T-helper 22 cell (primary cell): ENCODE measurements at regions not wholly inside any gene's neighbourhood (a gene's known extent, or its start where the extent isn't known, plus 50 kb on each side); places are given as distances from the start of the nearest gene placed in this dataset.
"Not testable (repeated sequence)": the region's sequence is repeated elsewhere in the genome, so short reads cannot be mapped to it uniquely, and the experiment has no call there.

ENCODE experiments used
- DNase-seq: peaks from one replicate; pipeline ENCODE4 v3.0.0-alpha.2; 2020; ENCODE audit warnings: low read depth

DNA sequence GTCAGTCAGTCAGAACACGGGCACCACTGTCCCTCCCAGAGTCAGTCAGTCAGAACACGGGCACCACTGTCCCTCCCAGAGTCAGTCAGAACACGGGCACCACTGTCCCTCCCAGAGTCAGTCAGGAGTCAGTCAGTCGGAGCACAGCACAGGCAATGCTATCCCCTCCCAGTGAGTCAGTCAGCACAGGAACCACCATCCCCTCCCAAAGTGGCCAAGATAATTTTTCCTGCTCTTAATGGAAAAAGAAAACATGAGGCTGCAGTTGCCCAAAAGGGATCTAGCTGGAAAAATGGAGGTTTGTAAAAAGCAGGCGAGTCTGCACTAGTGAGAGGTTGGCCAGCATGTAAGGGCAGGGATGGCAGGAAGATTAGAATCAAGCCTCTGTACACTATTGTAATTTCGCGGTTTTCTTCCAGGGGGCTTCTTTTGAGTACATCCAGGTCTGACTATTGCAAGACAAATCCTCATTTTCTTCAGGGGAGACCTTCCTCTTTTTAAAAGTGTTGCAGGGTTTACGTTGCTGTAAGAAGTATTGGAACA is 213.8 kb downstream of the SIPA1L2 start:
- DNase-seq = no peak

DNA sequence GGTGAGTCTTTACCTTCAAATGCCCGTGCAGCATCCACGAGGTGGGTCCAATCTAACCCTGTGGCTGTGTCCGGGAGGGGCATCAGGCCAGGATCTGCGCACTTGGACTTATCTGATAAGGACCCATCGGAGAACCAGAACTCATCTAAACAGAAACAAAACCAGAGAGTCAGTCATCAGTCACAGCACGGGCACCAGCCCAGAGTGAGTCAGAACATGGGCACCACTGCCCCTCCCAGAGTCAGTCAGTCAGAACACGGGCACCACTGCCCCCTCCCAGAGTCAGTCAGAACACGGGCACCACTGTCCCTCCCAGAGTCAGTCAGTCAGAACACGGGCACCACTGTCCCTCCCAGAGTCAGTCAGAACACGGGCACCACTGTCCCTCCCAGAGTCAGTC is 214.5 kb downstream of the SIPA1L2 start:
- DNase-seq = not testable (repeated sequence)

DNA sequence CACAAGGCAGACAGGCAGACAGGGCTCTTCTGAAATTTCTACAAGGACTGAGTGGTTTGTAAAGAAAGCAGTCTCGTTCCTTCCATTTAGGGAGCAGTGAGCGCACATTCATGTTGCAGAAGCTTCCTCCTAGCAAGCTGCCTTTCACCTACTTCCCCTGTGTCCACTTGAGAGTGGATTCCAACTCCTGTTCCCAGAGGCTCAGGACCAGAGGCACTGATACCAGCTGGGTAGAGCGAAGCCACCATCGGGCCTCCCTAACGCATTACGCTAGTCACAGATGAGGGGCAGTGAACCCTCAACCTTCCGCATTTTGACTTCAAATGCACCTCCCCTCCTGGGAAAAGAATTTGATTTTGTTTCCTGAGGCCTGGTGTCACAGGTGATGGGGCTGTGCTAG is 215.8 kb downstream of the SIPA1L2 start:
- no peak for DNase-seq

DNA sequence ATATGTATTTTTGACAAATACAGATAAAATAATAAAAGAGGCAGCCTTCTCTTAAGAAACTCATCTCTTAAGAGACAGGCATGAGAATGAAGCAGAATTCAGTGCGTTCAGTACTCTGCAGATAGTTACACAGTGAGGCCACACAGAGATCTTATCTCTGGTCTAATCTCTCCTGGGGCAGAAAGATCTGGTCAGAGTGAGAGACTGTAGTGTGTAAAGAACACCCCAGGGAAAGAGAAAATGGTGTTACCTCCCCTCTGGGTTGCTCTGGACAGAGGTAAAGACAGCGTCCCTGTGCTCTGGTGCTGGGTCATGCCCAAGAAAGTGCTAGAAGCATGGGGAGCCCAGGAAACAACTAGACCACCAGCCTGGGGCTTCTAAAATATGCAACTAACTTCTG is 216.3 kb downstream of the SIPA1L2 start:
- DNase-seq = no peak

DNA sequence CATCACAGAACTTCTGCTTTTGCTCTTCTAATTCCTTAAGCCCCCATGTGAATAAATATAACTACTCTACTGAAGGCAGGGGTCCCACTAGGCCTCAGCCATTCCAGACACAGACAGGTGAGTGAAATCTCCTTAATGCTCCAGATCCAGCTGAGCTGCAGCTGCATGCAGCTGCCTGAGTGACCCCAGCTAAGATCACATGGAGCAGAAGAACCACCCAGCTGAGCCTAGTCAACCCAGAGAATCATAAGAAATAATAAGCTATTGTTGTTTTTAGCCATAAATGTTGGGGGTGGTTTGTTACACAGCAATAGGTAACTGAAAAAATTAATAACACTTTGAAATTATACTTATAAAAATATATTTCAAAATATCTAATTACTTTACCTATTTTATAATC is 220.3 kb downstream of the SIPA1L2 start:
- DNase-seq = no peak

DNA sequence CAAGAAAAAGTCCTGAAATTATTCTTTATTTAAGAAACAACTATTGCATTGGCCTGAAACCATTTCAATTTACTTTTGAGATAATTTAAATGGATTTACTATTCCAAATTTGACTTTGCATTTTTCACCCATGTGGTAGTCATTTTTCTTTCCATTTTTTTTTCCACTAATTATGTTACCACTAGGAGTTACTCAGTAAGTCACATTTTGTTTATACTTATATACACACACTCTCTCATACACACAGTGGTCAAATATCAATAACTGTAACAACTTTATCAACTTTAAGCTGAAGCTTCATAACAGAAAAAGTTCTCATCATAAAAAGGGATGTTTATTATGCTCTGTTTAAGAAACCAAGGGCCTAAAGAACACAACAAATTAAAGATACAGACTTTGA is 222.8 kb downstream of the SIPA1L2 start:
- no peak for DNase-seq

DNA sequence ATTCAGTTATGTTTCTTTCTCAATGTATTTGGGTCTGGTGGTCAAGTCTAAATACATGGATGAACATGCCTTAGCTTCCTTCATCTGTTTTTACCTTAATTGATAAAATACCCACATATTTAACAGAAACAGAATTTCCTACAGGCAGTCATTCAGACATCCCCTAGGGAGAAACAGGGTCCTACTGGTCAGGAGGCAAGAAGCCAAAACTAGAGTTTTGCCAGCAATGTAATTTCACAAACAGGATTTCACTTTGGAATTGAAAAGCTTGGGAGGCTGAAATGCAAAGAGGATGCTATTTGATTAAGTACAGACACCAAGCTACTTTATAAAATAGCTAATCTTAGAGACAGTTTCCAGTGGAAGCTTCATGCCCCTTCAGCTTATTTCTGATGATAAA is 224.2 kb downstream of the SIPA1L2 start:
- DNase-seq = no peak

DNA sequence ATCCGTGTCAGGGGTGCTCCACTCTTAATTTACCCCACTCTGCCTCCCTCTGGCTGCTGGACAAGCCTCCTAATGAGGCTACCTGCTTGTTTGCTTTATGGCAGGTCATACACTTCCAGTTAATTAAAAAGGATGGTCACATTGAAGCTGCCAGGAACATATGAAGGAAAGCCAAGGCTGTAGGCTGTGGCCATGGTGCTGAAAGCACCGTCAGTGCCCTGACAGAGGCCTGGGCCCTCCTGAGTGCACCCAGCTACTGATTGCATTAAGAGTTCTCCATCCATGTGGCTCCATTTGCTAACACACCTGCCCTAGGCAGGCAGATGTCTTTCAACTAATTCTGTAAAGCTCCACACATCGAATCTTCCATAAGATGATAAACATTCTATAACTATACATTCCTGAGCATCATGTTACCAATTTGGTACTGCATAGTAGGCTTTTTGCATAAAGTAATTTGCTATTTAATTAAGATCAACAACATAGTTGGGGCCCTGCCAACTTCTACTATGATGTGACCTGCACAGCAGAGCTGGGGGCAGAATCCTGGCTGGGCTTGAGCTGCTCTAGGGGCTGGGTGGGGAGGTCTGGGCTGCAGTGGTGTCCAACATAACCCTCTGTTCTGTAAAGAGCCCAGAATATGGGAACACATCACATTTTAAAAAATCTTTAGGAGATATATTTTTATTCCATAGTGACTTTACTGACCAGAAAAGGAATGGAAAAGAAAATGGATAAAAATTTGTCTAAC is 224.8 kb downstream of the SIPA1L2 start:
- DNase-seq = no peak

DNA sequence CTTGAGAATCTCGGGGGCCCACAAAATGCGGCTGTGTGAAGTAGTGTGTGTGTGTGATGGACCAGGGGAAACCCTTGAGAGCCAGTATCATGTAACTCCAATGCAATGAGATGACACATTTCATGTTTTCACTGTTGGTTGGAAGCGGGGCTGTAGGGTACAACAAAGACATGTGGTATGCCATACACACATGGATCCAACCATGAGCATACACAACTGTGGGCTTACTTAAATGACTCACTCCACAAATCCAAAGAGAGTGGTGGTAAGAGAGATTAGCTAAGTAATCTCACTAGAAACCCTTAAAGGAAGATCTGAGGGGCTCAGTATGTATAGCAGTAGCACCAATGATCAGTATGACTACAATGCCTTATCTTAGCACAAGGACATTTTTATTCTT is 225.7 kb downstream of the SIPA1L2 start:
- no peak for DNase-seq

DNA sequence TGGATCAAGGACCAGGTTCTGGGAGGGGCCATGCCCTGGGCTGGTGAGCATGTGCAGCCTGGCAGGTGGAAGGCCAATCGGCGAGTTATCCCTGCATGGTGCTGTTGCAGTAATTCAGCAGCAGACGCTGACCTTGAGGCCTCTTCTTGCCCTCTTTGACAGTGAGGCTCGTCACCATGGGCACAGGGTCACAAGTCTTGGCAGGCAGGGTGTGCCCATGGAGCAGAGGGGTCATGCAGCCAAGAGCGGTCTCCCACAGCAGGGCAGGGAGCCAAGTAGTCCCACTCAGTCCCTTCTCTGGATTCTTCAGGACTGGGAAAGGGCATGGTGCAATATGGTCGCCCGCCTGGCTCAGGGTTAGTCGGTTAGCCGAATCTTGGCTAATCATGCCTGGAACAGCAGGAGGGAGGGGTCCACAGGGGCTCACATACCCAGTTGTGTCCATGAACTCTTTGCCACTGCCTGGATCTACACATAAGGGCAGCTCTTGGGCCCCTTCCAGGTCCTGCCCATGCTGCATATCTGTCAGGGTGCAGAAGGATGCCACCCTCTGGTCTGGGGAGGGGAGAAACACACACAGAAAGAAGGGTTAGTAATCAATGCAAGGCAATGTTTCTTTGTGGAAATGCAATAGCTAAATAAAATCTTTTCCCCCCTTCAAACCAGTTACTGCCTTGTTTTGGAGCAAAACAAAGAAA is 226.8 kb downstream of the SIPA1L2 start:
- DNase-seq = no peak

DNA sequence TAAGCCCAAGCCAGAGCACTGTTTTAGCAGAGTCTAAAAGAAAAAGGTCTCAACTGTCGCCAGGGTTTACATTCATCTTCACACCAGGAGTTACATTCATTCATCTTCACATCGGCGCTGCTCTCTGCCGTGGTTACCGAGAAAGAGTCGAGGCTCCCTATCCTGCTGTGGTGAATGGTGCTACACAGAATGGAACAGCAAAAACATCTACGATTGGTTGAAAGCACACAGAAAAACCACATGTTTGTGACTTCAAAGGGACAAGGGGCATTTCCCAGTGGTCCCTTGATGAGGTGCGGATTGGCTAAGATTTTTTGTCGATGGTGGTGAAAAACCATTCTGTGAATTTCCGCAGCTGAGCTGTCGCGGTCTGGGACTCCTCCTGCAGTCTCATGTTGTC is 231.1 kb downstream of the SIPA1L2 start:
- no peak for DNase-seq

DNA sequence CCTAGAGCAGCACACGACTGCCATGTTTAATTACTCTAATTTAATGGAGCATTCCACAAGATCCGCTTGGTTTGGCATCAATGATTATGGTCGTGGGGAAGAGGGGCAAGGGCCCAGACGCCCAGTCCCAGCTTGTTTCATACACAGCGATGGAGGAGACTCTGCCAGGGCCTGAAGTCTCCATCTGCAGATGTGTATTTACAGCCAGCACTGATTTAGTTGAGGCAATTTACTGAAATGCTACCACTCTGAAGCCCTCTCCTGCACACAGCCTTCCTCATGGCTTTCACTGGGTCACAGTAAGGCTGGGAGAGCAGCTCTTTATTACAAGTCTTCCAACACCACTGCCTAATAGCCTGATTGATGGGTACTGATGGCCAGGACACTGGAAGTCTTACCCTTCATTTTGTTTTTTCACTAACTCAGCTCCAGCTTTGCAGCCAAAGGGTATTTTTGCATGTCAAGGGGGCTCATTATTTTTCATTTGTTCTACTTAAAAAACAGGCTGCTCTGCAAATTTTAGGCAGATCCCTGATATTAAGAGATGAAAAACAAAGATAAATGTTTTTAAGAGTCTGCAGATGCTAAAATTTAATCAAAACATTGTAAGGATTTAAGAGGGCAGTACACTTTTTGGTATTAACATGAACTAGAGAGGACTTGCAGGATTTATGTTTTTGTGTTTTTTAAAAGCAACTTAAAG is 236.3 kb downstream of the SIPA1L2 start:
- no peak for DNase-seq

DNA sequence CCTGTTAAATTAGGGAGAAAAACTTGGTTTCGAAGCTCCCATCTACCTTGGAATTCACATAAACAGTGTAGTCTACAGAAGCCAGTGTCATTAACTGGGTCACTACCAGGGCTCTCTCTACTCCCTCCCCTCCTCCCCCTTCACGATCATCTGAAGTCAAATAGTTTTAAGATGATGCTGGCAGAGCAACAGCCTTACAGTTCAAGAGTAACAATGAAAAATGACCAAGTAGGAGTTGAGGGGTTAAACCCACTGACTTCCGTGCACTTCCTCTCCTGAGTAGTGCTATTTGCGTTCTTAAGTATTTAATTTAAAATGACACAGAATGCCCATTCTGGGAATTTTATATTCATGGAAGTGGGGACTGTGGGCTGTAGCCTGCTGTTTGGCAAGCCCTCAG is 236.9 kb downstream of the SIPA1L2 start:
- DNase-seq = no peak

DNA sequence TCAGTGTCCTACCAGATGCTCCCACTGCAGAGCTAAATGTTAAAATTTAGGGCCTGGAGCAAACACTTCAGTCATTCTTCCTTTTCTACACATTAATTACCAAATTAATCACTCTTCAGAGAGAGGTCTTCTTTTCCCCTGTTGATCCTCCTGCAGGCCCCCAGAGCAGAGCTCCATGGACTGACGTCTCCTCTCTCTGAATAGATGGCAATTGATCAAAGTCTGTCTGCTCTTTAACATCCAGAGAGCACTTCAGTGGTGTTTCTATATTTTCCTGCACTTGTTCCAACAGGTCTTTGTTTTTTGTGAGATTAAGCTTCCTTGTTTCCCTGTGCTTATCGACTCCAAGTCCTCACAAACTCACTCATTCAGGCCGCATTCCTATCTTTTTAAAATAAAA is 239.3 kb downstream of the SIPA1L2 start:
- DNase-seq = no peak

DNA sequence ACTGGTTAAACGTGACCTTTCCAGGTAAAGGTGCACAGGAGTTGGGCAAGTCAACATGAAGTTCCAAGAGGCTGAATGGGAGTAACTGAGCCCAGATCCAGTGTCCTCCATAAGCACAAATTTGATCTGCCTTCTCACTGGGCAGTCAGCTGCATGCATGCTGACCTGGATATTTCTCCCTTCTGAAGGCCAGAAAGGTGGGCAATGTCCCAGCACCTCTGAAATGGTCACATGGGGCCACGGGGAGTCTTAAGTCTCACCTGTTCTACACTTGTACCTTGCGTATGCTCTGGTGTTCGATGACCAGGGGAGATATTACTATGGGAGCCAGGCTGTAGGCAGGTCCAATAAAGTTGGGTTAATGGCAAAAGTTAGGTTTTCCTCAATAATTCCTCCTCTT is 240.2 kb downstream of the SIPA1L2 start:
- DNase-seq = no peak

DNA sequence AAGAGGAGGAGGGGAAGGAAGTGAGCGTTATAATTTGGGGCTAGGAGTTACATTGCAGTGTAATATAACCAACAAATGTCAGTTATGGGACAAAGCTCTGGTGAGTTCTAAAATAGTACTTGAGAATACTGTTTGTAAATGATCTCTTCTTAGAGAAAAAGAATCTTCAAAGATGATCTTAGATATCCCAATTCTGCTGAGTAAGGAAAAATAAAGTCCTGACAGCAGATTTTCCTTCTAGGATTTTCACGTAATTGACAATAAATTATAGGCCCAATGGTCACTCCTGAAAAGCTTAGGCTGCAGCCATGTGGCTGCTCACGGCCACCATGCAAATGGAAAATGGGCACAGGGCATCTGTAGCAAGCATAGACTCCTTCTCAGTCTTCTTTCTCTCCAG is 241.6 kb downstream of the SIPA1L2 start:
- DNase-seq = no peak

DNA sequence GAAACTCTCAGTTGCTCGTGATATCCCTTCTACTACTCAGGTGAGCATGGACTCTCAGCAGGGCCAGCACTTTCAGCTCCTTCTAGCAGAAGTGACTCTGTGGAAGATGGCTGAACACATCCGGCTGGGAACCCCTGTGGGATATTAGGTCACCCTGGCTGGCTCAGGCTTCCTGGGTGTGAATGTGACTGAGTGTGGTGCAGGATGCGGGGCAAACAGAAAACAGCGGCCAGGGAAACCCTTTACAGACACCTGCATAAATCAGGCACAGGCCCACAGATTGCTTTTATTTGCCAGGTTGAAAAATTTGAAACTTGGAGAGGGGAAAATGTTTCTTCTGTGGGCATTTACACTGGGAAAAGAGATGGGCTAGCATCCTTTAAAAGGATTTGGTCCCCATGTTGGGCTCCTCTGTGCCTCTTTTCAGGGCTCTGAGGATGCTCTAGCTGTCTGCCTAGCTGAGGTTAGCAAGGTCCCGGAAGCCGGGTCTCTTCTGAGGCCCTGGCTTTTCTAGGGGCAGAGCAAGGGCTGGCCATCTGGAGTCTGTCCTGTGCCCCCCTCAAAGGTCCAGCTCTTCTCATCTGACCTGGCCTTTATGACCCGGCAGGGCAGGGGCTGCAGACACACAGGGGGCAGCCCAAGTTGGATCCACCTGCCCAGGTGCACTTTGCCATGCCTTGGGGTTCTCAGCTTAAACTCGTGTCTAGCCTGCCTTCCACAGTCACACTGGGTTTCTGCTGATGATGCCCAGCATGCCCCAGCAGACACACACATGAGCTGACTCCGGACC is 243.0 kb downstream of the SIPA1L2 start:
- no peak for DNase-seq

DNA sequence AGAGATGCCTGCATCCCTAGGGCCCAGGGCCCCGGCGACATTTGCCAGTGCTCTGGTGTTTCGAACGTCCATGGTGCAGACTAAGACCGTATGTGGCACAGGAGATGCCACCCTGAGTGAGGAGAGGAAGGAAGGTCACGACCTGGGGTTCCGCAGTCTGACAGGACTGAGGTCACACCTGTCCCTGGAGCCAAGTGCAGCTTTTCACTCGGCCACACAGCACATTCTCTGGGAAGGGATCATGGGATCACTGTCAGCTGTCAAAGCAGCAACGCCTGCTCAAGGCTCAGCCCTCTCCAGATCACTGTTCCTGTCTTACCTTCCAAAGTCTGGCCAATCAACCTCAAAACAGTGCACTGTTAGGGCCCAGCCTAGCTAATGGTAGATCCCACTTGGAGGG is 243.6 kb downstream of the SIPA1L2 start:
- no peak for DNase-seq

DNA sequence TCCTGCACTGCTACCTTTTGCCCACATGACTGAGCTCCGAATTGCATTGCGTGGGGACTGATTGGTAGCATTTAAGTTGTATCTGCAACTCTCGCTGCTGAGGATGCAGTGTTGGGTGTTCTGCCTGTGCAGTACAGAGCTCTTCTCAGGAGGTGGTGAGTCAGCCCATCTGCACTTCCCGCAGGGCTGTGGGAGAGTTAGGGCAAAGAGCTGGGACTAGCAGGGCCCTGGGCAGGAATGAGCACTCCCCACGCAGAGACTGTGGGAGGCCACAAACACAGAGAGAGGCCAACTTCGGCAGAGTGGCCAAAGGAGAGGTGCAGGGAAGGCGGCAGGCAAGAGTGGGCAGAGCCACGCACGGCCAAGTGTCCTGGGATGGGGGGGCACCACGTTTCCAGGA is 244.7 kb downstream of the SIPA1L2 start:
- no peak for DNase-seq

DNA sequence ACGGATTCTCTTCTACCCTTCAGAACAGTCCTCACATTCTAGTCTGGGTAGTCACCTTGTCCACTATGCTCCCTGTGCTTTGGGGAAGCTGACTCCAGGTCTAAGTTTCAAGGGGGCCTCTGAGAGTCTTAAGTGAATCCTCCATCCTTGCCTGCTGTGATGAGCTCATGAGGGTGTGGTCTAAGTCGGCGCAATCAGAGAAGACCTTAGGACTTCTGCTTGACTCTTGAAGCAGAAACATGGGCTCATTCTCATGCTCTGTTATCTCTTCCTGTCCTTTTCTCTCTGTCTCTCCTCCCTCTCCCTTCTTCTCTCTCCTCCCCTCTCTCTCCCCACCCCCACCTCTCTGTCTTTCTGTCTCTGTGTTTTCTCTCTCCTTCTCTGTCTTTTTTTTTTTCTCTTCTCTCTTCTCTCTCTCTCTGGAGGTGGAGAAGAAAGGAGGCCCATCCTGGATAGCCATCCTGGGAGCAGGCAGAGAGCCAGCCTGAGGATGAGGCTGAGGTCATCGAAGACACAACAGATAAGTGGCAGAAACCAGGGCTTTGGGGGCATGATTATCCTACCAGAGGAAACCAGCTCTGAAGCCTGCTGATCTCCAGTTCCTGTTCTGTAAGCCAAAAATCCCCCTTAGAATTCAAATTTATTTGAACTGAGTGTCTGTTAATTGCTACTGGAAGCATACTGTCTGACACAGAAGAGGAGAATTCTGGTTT is 245.6 kb downstream of the SIPA1L2 start:
- DNase-seq = no peak

DNA sequence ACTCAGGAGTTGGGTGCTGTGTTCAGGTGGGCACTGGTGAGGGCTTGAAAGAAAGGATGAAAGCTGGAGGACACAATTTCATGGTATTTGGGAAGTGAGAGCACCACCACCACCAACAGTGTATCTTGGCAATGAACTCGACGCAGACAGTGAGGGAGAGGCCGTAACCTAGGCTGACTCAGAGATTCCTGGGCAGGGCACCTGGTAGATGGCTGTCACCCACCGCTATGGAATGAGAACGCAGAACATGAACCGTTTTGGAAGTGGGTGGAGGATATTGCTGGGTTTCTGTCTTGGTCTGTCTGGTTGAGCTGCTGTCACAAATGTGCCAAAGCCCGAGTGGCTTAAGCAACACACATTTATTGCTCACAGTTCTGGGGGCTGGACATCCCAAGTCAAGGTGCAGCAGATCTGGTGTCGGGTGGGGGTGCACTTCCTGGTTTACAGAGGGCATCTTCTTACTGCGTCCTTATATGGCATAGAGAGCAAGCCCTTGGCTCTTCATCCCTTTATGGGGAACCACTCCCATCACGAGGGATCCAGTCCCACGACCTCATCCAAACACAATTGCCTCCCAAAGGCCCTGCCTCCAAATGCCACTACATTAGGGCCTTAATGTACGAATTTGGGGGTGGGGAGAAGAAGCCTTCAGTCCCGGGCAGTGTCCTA is 246.3 kb downstream of the SIPA1L2 start:
- DNase-seq = no peak
